GM19328 (cell line): ENCODE measurements at regions not wholly inside any gene's neighbourhood (a gene's known extent, or its start where the extent isn't known, plus 50 kb on each side); places are given as distances from the start of the nearest gene placed in this dataset.
A peak's percentile ranks its signal among the peaks of the same experiment; 100 is the strongest.
"Not testable (repeated sequence)": the region's sequence is repeated elsewhere in the genome, so short reads cannot be mapped to it uniquely, and the experiment has no call there.

ENCODE experiments used
- ATAC-seq: cut with Tn5 transposase; IDR thresholded peaks from one replicate; pipeline ENCODE4 v1.9.1; 2021; ENCODE audit warnings: mild to moderate bottlenecking, moderate library complexity; ENCODE audit not compliant: unreplicated experiment

- peak; percentile 53 for ATAC-seq
Observed at GRCh38 chr11:71383461-71383860, 64.7 kb downstream of the DHCR7 start.

GRCh38 chr11:71381781-71382505, 66.2 kb downstream of the DHCR7 start:
- no peak for ATAC-seq

GRCh38 chr11:71379701-71380100, 68.5 kb downstream of the DHCR7 start:
- no peak for ATAC-seq

- ATAC-seq = no peak
Observed at GRCh38 chr11:71373791-71374454, 74.3 kb downstream of the DHCR7 start.

GRCh38 chr11:71372693-71373657, 75.2 kb downstream of the DHCR7 start:
- no peak for ATAC-seq

GRCh38 chr11:71371674-71372069, 76.5 kb downstream of the DHCR7 start:
- no peak for ATAC-seq

GRCh38 chr11:71370895-71371673, 77.1 kb downstream of the DHCR7 start:
- no peak for ATAC-seq

- ATAC-seq = no peak
Observed at GRCh38 chr11:71370020-71370747, 78.0 kb downstream of the DHCR7 start.

GRCh38 chr11:71369411-71369810, 78.8 kb downstream of the DHCR7 start:
- no peak for ATAC-seq

- ATAC-seq = no peak
Observed at GRCh38 chr11:71368966-71369365, 79.2 kb downstream of the DHCR7 start.

- no peak for ATAC-seq
Observed at GRCh38 chr11:71367756-71368155, 80.4 kb downstream of the DHCR7 start.

- ATAC-seq = not testable (repeated sequence)
Observed at GRCh38 chr11:71367276-71367675, 80.9 kb downstream of the DHCR7 start.

- no peak for ATAC-seq
Observed at GRCh38 chr11:71366076-71366475, 82.1 kb downstream of the DHCR7 start.

GRCh38 chr11:71365626-71366025, 82.6 kb downstream of the DHCR7 start:
- no peak for ATAC-seq

- ATAC-seq = no peak
Observed at GRCh38 chr11:71364806-71365205, 83.4 kb downstream of the DHCR7 start.

- ATAC-seq = no peak
Observed at GRCh38 chr11:71364176-71364671, 84.0 kb downstream of the DHCR7 start.

- ATAC-seq = no peak
Observed at GRCh38 chr11:71363721-71364120, 84.5 kb downstream of the DHCR7 start.

GRCh38 chr11:71358963-71359567, 89.1 kb downstream of the DHCR7 start:
- ATAC-seq = no peak

GRCh38 chr11:71358122-71358728, 90.0 kb downstream of the DHCR7 start:
- no peak for ATAC-seq
